ENCODE measurements at regions not wholly inside any gene's neighbourhood (a gene's known extent, or its start where the extent isn't known, plus 50 kb on each side); places are given as distances from the start of the nearest gene placed in this dataset.

- Histone ChIP-seq H3K79me2 (ENCODE audit: insufficient read depth, low read length) (no peaks in the 10 kb centered on the region), H4K20me1 (ENCODE audit: insufficient read depth, low read length) (no peaks in the 10 kb centered on the region), H2AFZ (ENCODE audit: low read length) (no peak overlapping the region), H3K4me3 (replicated peaks in 1 of 3; ENCODE audit: insufficient read depth in 1 of 3, low read depth in 2 of 3, low read length in 3 of 3) (no peak overlapping the region), H3K27ac (ENCODE audit: extremely low read length, insufficient read depth, low read length) (no peak overlapping the region), H3K9me3 (ENCODE audit: low read length) (no peaks in the 10 kb centered on the region), H3K36me3 (replicated peaks in 1 of 2; ENCODE audit: control insufficient read depth in 1 of 2, insufficient read depth in 2 of 2, low read length in 2 of 2) (no peaks in the 10 kb centered on the region), H3K27me3 (ENCODE audit: control insufficient read depth in 1 of 2, insufficient read depth in 2 of 2, low read length in 2 of 2) (no peaks in the 10 kb centered on the region), H3K4me1 (ENCODE audit: insufficient read depth, low read length) (peaks cover 38% of the 10 kb centered on the region), H3K9ac (ENCODE audit: insufficient read depth, low read depth, low read length) (no peak overlapping the region), H3K4me2 (ENCODE audit: low read depth, low read length) (no peak overlapping the region)
- no peak for DNase-seq (ENCODE audit: low spot score)
- TF ChIP-seq SIN3A (IDR thresholded peaks at IDR 0.05; ENCODE audit: borderline replicate concordance, low read depth, low read length): no peak
- no peak for TF ChIP-seq TGIF2 (CRISPR knock-in tag; IDR thresholded peaks at IDR 0.05)
- no peak for TF ChIP-seq ELF4 (CRISPR knock-in tag; IDR thresholded peaks at IDR 0.05; ENCODE audit: borderline replicate concordance)
- TF ChIP-seq BRD4 (CRISPR knock-in tag; IDR thresholded peaks at IDR 0.05): no peak
- TF ChIP-seq SIX1 (CRISPR knock-in tag; IDR thresholded peaks at IDR 0.05; ENCODE audit: borderline replicate concordance): no peak
- no peak for TF ChIP-seq ZBTB44 (CRISPR knock-in tag; IDR thresholded peaks at IDR 0.05)
- TF ChIP-seq ZNF546 (CRISPR knock-in tag; conservative IDR thresholded peaks at IDR 0.05): no peak
- no peak for TF ChIP-seq MAFG (CRISPR knock-in tag; IDR thresholded peaks at IDR 0.05)
- TF ChIP-seq ZFP41 (CRISPR knock-in tag; IDR thresholded peaks at IDR 0.05; ENCODE audit: borderline replicate concordance): no peak
- no peak for TF ChIP-seq REPIN1 (CRISPR knock-in tag; IDR thresholded peaks at IDR 0.05; ENCODE audit: borderline replicate concordance, low read depth)
- TF ChIP-seq, protein P1, sequence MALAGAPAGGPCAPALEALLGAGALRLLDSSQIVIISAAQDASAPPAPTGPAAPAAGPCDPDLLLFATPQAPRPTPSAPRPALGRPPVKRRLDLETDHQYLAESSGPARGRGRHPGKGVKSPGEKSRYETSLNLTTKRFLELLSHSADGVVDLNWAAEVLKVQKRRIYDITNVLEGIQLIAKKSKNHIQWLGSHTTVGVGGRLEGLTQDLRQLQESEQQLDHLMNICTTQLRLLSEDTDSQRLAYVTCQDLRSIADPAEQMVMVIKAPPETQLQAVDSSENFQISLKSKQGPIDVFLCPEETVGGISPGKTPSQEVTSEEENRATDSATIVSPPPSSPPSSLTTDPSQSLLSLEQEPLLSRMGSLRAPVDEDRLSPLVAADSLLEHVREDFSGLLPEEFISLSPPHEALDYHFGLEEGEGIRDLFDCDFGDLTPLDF (CRISPR knock-in tag; IDR thresholded peaks at IDR 0.05): no peak
- in situ Hi-C loops (cut with HindIII; ENCODE audit: extremely low pct_ligation_motif_present, low pct_unique_long_range_greater_than_20kb): no loop called here
- ATAC-seq: no peak
- intact Hi-C loops (cut with micrococcal nuclease; ENCODE audit: unreplicated experiment): no loop called here
- 0% methylated on average over 3 of the region's 4 CpGs for WGBS (ENCODE audit: low lambda C conversion rate)
- ChIA-PET CTCF (ENCODE audit: low intra/inter-chr PET ratio, low total read pairs) (no interaction called here), POLR2A (no interaction called here)
- FAIRE-seq: no peak
- BruUV-seq (replicated peaks): no TSS peak
Measured at GRCh38 chrX:40437348-40437747, 143.4 kb upstream of the ATP6AP2 start.

Data from HepG2 (cell line).